Stimulated activated CD4-positive, alpha-beta T cell treated with anti-CD3 and anti-CD28 coated beads, Interleukin-2, amount 100 ng/mL, for 24 hours (primary cell): ENCODE measurements at regions not wholly inside any gene's neighbourhood (a gene's known extent, or its start where the extent isn't known, plus 50 kb on each side); places are given as distances from the start of the nearest gene placed in this dataset.
"Not testable (repeated sequence)": the region's sequence is repeated elsewhere in the genome, so short reads cannot be mapped to it uniquely, and the experiment has no call there.

Experiments
- DNase-seq, 2 donors: peaks; one replicate each; pipeline ENCODE4 v3.0.0-alpha.2; 2020

- DNase-seq = no peak
Observed at GRCh38 chr2:215644233-215644897, 208.5 kb upstream of the FN1 start.

GRCh38 chr2:215638687-215639086 lies 202.8 kb upstream of the FN1 start:
- DNase-seq = no peak

- DNase-seq = no peak
Observed at GRCh38 chr2:215637651-215638050, 201.8 kb upstream of the FN1 start.

GRCh38 chr2:215636816-215637215 lies 200.9 kb upstream of the FN1 start:
- DNase-seq = no peak

- DNase-seq = no peak
Observed at GRCh38 chr2:215635788-215636139, 199.9 kb upstream of the FN1 start.

GRCh38 chr2:215635071-215635787 lies 199.4 kb upstream of the FN1 start:
- DNase-seq = no peak

GRCh38 chr2:215633360-215633759 lies 197.5 kb upstream of the FN1 start:
- no peak for DNase-seq

GRCh38 chr2:215631696-215632095 lies 195.8 kb upstream of the FN1 start:
- no peak for DNase-seq

- DNase-seq = not testable (repeated sequence)
Observed at GRCh38 chr2:215630796-215631195, 194.9 kb upstream of the FN1 start.

GRCh38 chr2:215627771-215628170 lies 191.9 kb upstream of the FN1 start:
- no peak for DNase-seq

- DNase-seq = no peak
Observed at GRCh38 chr2:215626812-215627281, 191.0 kb upstream of the FN1 start.

GRCh38 chr2:215626063-215626462 lies 190.2 kb upstream of the FN1 start:
- DNase-seq = no peak

- no peak for DNase-seq
Observed at GRCh38 chr2:215625207-215625606, 189.3 kb upstream of the FN1 start.

GRCh38 chr2:215624423-215624829 lies 188.6 kb upstream of the FN1 start:
- no peak for DNase-seq

- no peak for DNase-seq
Observed at GRCh38 chr2:215622837-215623236, 187.0 kb upstream of the FN1 start.

GRCh38 chr2:215621381-215621780 lies 185.5 kb upstream of the FN1 start:
- DNase-seq = no peak

GRCh38 chr2:215620528-215620927 lies 184.7 kb upstream of the FN1 start:
- DNase-seq = no peak

- no peak for DNase-seq
Observed at GRCh38 chr2:215619989-215620388, 184.1 kb upstream of the FN1 start.

GRCh38 chr2:215619022-215619958 lies 183.4 kb upstream of the FN1 start:
- no peak for DNase-seq

- no peak for DNase-seq
Observed at GRCh38 chr2:215618145-215618544, 182.3 kb upstream of the FN1 start.

- DNase-seq = no peak
Observed at GRCh38 chr2:215617060-215617824, 181.4 kb upstream of the FN1 start.

GRCh38 chr2:215615803-215616174 lies 179.9 kb upstream of the FN1 start:
- DNase-seq = no peak
